OCI-LY1 (cell line): ENCODE measurements at regions not wholly inside any gene's neighbourhood (a gene's known extent, or its start where the extent isn't known, plus 50 kb on each side); places are given as distances from the start of the nearest gene placed in this dataset.

Experiments
- H2AFZ ChIP-seq: fragments of 200-600 bp; sonication (generic), shearing (Covaris generic); 2 replicates; pipeline ENCODE4 v1.6.0; 2014; ENCODE audit warnings: antibody characterized with exemption, mild to moderate bottlenecking, low read length
- H3F3A ChIP-seq: fragments of 200-600 bp; sonication (generic), shearing (Covaris generic); 2 replicates; pipeline ENCODE4 v1.6.0; 2014; ENCODE audit warnings: mild to moderate bottlenecking, antibody characterized with exemption, low read length, moderate library complexity; ENCODE audit not compliant: insufficient read depth
- H3K27ac ChIP-seq: fragments of 200-600 bp; sonication (generic); 2 replicates; pipeline ENCODE4 v1.5.1; 2014; ENCODE audit warnings: low read length, mixed run types, mild to moderate bottlenecking, low read depth; ENCODE audit not compliant: poor library complexity, severe bottlenecking
- H3K27me3 ChIP-seq: fragments of 200-600 bp; sonication (generic); 2 replicates; pipeline ENCODE4 v1.6.0; 2014; ENCODE audit warnings: antibody characterized with exemption, mild to moderate bottlenecking, low read length, moderate library complexity; ENCODE audit not compliant: insufficient read depth
- H3K36me3 ChIP-seq: fragments of 200-600 bp; sonication (generic); 2 replicates; pipeline ENCODE4 v1.6.1; 2014; ENCODE audit warnings: mild to moderate bottlenecking, antibody characterized with exemption, low read length, moderate library complexity, mixed read lengths; ENCODE audit not compliant: insufficient read depth
- H3K4me1 ChIP-seq: fragments of 200-600 bp; sonication (generic); 2 replicates; pipeline ENCODE4 v1.5.1; 2014; ENCODE audit warnings: mild to moderate bottlenecking, low read length, moderate library complexity; ENCODE audit not compliant: insufficient read depth, severe bottlenecking
- H3K4me2 ChIP-seq: fragments of 200-600 bp; sonication (generic), shearing (Covaris generic); 2 replicates; pipeline ENCODE4 v1.6.1; 2014; ENCODE audit warnings: low read length
- H3K4me3 ChIP-seq: fragments of 200-600 bp; sonication (generic); 2 replicates; pipeline ENCODE4 v1.5.1; 2014; ENCODE audit warnings: low read length, low read depth, mild to moderate bottlenecking, mixed read lengths; ENCODE audit not compliant: poor library complexity, severe bottlenecking
- H3K79me2 ChIP-seq: fragments of 200-600 bp; shearing (Covaris generic); 2 replicates; pipeline ENCODE4 v1.6.1; 2016; ENCODE audit warnings: mixed run types, low read length, mixed read lengths; ENCODE audit not compliant: insufficient read depth
- H3K9ac ChIP-seq: fragments of 200-600 bp; sonication (generic), shearing (Covaris generic); 2 replicates; pipeline ENCODE4 v1.6.1; 2014; ENCODE audit warnings: mild to moderate bottlenecking, low read length, mixed read lengths
- H3K9me2 ChIP-seq: fragments of 200-600 bp; sonication (generic), shearing (Covaris generic); 2 replicates; pipeline ENCODE4 v1.6.1; 2014; ENCODE audit warnings: low read depth, mild to moderate bottlenecking, low read length, mixed read lengths
- H3K9me3 ChIP-seq: fragments of 200-600 bp; shearing (Covaris generic); 2 replicates; pipeline ENCODE4 v1.6.1; 2014; ENCODE audit warnings: low read length, mixed read lengths
- H4K20me1 ChIP-seq: fragments of 200-600 bp; sonication (generic), shearing (Covaris generic); 2 replicates; pipeline ENCODE4 v1.6.0; 2016; ENCODE audit warnings: mild to moderate bottlenecking, low read length; ENCODE audit not compliant: insufficient read depth
- CTCF ChIP-seq: fragments of 200-600 bp; sonication (generic), shearing (Covaris generic); IDR thresholded peaks from 2 replicates; pipeline ENCODE4 v1.5.1; 2017; ENCODE audit warnings: mild to moderate bottlenecking, antibody characterized with exemption, low read length, moderate library complexity, mixed read lengths
- EZH2 ChIP-seq: fragments of 200-600 bp; sonication (generic), shearing (Covaris generic); IDR thresholded peaks from 2 replicates; pipeline ENCODE4 v1.8.0; 2017; ENCODE audit warnings: borderline replicate concordance, mixed run types, mild to moderate bottlenecking, antibody characterized with exemption, low read length, moderate library complexity, mixed read lengths

DNA sequence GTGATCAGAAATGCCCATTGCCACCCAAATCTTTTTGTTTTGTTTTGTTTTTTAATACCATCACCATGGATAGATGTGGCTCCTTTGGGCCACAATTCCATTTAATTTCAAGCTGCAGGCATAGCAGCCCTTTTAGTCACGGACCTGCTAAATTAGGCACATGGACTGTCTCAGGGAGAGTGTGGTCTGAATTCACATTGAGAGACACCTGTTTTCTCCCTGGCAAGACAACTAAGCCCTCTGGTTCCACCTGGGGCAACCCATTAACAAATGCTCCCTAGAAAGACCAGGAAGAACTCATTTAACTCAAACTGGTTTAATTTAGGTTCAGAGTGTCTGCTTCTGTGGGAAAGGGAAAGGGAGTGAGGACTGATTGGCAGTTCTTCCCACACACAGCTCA, 88.2 kb upstream of the ANKRD1 start:
- H3K27me3 ChIP-seq, result no peaks in the 10 kb centered on the region
- no peaks in the 10 kb centered on the region for H3K79me2 ChIP-seq
- no peaks in the 10 kb centered on the region for H3K36me3 ChIP-seq
- no peak overlapping the region for H3K9ac ChIP-seq
- H3F3A ChIP-seq, result no peaks in the 10 kb centered on the region
- H3K4me3 ChIP-seq, result no peak overlapping the region
- no peaks in the 10 kb centered on the region for H3K9me3 ChIP-seq
- H2AFZ ChIP-seq, result no peak overlapping the region
- no peaks in the 10 kb centered on the region for H4K20me1 ChIP-seq
- TF ChIP-seq CTCF (no peak), EZH2 (no peak)
- H3K9me2 ChIP-seq, result no peaks in the 10 kb centered on the region
- no peak overlapping the region for H3K4me2 ChIP-seq
- peaks cover 16% of the 10 kb centered on the region for H3K4me1 ChIP-seq
- no peak overlapping the region for H3K27ac ChIP-seq

DNA sequence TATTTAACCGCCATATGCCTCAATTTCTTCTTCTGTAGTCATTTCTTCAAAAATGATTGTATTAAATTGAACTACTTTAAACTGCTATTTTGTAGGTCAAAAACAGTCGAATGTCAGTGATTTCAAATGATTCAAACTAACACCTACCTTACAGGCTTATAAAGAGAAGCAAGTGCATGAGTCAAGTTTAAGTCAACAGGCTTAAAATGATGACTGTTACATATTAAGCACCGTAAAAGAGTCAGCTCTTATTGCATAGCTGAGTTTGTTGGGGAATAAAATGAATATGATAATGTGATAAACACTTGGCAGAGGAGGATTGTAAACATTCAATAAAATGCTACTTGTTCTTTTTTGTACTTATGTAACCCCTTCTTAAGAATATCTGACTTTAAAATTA, 90.1 kb upstream of the ANKRD1 start:
- Histone ChIP-seq H3K79me2 (no peaks in the 10 kb centered on the region), H4K20me1 (no peaks in the 10 kb centered on the region), H2AFZ (no peak overlapping the region), H3K27me3 (no peaks in the 10 kb centered on the region), H3K9ac (no peak overlapping the region), H3K9me3 (no peaks in the 10 kb centered on the region), H3F3A (no peaks in the 10 kb centered on the region), H3K27ac (no peak overlapping the region), H3K4me3 (no peak overlapping the region), H3K4me2 (no peak overlapping the region), H3K9me2 (no peaks in the 10 kb centered on the region), H3K36me3 (no peaks in the 10 kb centered on the region), H3K4me1 (peaks cover 16% of the 10 kb centered on the region)
- TF ChIP-seq CTCF (no peak), EZH2 (no peak)

DNA sequence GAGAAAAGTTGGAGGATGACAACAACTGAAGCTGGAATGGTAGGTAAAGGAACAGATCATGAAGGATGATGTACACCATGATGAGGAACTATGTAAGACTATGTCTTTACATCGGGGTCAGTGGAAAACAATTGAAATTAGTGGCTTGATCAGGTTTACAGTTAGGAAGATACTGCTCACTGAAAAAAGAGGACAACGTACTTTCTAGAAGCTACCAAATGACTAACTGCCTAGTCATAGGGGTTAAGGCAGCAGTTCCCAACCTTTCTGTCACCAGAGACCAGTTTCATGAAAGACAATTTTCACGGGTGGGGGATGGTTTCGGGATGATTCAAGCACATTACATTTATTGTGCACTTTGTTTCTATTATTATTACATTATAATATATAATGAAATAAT, 91.6 kb upstream of the ANKRD1 start:
- Histone ChIP-seq H3K9me2 (no peaks in the 10 kb centered on the region), H3K4me3 (no peak overlapping the region), H3K9ac (no peak overlapping the region), H3K9me3 (no peaks in the 10 kb centered on the region), H3K79me2 (no peaks in the 10 kb centered on the region), H3F3A (no peaks in the 10 kb centered on the region), H3K4me2 (no peak overlapping the region), H3K4me1 (peaks cover 4% of the 10 kb centered on the region), H3K27ac (no peak overlapping the region), H2AFZ (no peak overlapping the region), H3K36me3 (no peaks in the 10 kb centered on the region), H3K27me3 (no peaks in the 10 kb centered on the region), H4K20me1 (no peaks in the 10 kb centered on the region)
- TF ChIP-seq CTCF, result no peak
- TF ChIP-seq EZH2, result no peak
